Spleen (tissue), 7 donors: ENCODE measurements at regions not wholly inside any gene's neighbourhood (a gene's known extent, or its start where the extent isn't known, plus 50 kb on each side); places are given as distances from the start of the nearest gene placed in this dataset.

Source experiments
- POLR2A ChIP-seq, 3 donors: fragments of 450-650 bp; IDR thresholded peaks; one replicate each; pipeline ENCODE4 v1.5.1; 2017; ENCODE audit warnings: antibody characterized with exemption in 3 of 3, mild to moderate bottlenecking in 1 of 3
- POLR2AphosphoS5 ChIP-seq, 3 donors: sonication (generic); formaldehyde crosslinking; IDR thresholded peaks; one replicate each; pipeline ENCODE4 v1.5.1; 2017; ENCODE audit warnings: antibody characterized with exemption in 3 of 3
- TF ChIP-seq, protein P1 (sequence below), 11 experiments: fragments of 200-600 bp in 7 of 11; fragments of 450-650 bp in 4 of 11; sonication (generic) in 4 of 11; IDR thresholded peaks in 8 of 11; conservative IDR thresholded peaks in 3 of 11; 1 replicate in 7 of 11; 2 replicates in 4 of 11; pipeline versions ENCODE4 v1.4.0 to v1.8.0; 2016 to 2021; ENCODE audit warnings: antibody characterized with exemption in 11 of 11, inconsistent platforms in 4 of 11, mild to moderate bottlenecking in 1 of 11
- donor health status: DM: no; HTN: no; CAD: no; lungs with moderate emphysema.
- donor health status: DM: no; HTN: no; CAD: no.
- donor health status: DM: no; HTN: no; CAD: no.

- TF ChIP-seq, protein P1, sequence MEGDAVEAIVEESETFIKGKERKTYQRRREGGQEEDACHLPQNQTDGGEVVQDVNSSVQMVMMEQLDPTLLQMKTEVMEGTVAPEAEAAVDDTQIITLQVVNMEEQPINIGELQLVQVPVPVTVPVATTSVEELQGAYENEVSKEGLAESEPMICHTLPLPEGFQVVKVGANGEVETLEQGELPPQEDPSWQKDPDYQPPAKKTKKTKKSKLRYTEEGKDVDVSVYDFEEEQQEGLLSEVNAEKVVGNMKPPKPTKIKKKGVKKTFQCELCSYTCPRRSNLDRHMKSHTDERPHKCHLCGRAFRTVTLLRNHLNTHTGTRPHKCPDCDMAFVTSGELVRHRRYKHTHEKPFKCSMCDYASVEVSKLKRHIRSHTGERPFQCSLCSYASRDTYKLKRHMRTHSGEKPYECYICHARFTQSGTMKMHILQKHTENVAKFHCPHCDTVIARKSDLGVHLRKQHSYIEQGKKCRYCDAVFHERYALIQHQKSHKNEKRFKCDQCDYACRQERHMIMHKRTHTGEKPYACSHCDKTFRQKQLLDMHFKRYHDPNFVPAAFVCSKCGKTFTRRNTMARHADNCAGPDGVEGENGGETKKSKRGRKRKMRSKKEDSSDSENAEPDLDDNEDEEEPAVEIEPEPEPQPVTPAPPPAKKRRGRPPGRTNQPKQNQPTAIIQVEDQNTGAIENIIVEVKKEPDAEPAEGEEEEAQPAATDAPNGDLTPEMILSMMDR (IDR thresholded peaks at IDR 0.05 in 8 of 11, conservative IDR thresholded peaks at IDR 0.05 in 3 of 11): no peak
- no peak for TF ChIP-seq POLR2A (IDR thresholded peaks at IDR 0.05)
- TF ChIP-seq POLR2AphosphoS5 (IDR thresholded peaks at IDR 0.05): no peak
Observed at GRCh38 chr10:59959504-59960018, 53.2 kb upstream of the CCDC6 start.
